ENCODE measurements at regions not wholly inside any gene's neighbourhood (a gene's known extent, or its start where the extent isn't known, plus 50 kb on each side); places are given as distances from the start of the nearest gene placed in this dataset.
"Not testable (repeated sequence)": the region's sequence is repeated elsewhere in the genome, so short reads cannot be mapped to it uniquely, and the experiment has no call there.

DNA sequence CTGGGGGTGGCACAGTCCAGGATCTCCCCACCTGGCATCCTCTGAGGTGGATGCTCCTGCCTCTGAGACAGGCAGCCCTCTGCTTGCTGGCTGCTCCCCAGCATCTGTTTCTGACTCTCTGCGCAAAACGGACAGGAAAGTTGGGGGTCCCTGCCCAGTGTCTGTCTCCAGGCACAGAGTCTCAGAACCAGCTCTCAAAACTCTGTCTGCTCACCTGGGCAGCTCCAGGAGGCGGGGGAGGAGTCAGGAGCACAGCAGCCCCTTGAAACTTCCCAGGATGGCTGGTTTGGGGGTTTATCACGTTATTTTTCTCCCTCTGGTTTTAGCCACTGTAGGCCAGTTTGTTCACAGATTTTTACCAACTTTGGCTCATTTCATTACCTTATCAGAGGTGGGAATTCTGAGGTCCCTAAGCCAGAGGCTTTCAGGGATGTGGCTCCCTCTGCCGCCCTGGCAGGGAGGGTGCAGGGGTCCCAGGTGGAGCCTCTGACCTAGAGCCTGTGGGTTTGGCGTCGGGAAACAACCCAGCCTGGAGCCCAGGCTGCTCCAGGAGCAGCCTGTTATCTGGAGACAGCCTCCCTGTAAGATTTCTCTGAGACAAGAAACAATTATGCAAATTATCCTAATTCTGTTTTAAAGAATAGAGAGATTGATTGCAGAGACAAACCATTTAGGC lies 334.1 kb downstream of the CACNA1B start:
- H3K4me3 ChIP-seq, H3K4me2 ChIP-seq, H3K9me3 ChIP-seq, CTCF ChIA-PET, POLR2A ChIA-PET, FAIRE-seq, H3K27ac ChIP-seq, H3K4me1 ChIP-seq: not testable (repeated sequence)
- DNase-seq (ENCODE audit: low read depth in 1 of 2, low spot score in 1 of 2) (peak in 1 of 2 experiments; percentile 15), ATAC-seq (peak; percentile 67 to 94; a peak in 5 of 6 replicates)
- WGBS (ENCODE audit: missing lambda C conversion rate): 25% methylated on average over 7 of the region's 7 CpGs
- peak in 1 of 2 experiments; percentile 25; a peak in 2 of 5 replicates for TF ChIP-seq RAD21 (conservative IDR thresholded peaks at IDR 0.05 in 1 of 2, IDR thresholded peaks at IDR 0.05 in 1 of 2)

DNA sequence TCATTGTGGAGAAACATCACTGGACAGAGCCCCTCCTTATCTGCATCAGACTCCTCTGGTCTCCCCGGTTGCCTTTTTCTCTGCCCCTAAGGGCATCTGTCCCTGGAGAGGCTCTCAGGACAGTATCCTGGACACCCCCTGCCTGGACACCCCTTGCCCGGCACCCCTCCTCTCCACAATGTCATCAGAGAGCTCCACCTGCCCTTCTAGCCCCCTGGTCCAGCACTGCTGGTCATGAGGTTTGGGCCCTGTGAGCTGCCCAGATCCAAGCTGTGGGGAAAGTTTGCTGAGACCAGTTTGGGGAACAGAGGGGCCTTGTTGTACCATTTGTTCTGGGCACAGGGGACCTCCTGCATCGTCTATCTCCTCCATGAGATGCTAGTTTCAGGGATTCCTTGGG lies 335.2 kb downstream of the CACNA1B start:
- H3K4me2 ChIP-seq; FAIRE-seq; H3K4me1 ChIP-seq; DNase-seq (ENCODE audit: low read depth in 1 of 2, low spot score in 1 of 2); H3K9me3 ChIP-seq; H3K4me3 ChIP-seq; CTCF ChIA-PET; ATAC-seq; H3K27ac ChIP-seq; POLR2A ChIA-PET: not testable (repeated sequence)
- 56% methylated on average over 2 of the region's 3 CpGs for WGBS (ENCODE audit: missing lambda C conversion rate)

DNA sequence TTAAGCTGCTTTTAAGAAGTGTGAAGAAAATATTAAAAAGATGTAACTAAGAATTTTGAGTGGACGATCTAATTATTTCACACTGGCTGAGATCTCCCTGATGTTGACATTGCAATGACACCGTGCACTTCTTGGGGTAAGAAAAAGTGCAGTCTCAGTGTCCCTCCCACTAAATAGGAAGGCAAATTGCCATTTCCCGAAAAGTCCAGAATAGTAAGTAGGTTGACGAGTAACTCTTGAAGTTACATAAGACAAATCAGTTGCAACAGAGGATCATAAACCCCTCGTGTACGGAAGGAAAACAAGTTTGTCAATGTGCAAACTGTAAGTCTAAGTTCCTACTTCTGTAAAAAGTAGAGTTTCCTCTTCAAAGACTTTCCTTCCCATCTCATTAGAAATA lies 336.2 kb downstream of the CACNA1B start:
- H3K4me1 ChIP-seq; H3K4me2 ChIP-seq; H3K27ac ChIP-seq; DNase-seq (ENCODE audit: low read depth in 1 of 2, low spot score in 1 of 2); H3K9me3 ChIP-seq; H3K4me3 ChIP-seq; POLR2A ChIA-PET; ATAC-seq; CTCF ChIA-PET; FAIRE-seq: not testable (repeated sequence)
- WGBS (ENCODE audit: missing lambda C conversion rate): 55% methylated on average over 6 of the region's 6 CpGs

DNA sequence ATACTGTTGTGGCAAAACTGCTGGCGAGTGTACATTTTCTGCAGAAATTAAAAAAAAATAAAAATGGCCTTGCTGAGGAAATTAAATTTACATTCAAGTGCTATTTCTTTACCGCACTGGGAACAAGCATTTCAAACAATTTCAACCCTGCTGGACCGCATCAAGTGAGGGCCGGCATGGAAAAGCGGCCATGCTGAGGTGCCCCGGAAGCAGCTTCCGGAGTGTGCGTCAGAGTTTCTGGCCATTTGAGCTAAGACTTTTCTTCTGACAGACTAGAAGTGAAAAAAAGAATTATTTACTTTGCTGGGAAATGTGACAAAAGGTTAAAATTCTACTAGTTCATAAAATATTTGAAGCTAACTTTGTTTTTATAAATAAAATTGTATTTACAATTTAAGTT lies 337.0 kb downstream of the CACNA1B start:
- DNase-seq (ENCODE audit: low read depth in 1 of 2, low spot score in 1 of 2); POLR2A ChIA-PET; H3K4me1 ChIP-seq; H3K4me2 ChIP-seq; H3K9me3 ChIP-seq; H3K4me3 ChIP-seq; CTCF ChIA-PET; ATAC-seq; FAIRE-seq; H3K27ac ChIP-seq: not testable (repeated sequence)
- WGBS (ENCODE audit: missing lambda C conversion rate): 61% methylated on average over 8 of the region's 8 CpGs

DNA sequence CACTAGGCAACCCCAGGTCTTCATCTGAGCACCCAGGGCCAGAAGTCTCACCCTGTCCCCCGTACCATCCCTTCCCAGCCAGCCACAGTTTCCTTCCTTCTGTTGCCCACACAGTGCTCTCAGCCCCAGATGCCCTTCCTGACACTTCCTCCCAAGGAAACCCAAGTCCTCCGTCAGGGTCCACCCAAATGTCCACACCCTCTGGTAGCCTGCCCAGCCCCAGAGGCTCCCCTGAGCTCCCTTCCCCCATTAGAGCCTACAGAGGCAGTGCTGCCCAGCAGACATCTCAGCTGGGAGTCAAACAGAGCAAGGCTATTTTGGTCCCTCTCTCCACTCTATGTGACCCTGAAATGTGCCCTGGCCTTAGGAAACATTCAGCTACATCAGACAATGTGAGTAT lies 338.0 kb downstream of the CACNA1B start:
- ATAC-seq; DNase-seq (ENCODE audit: low read depth in 1 of 2, low spot score in 1 of 2); H3K4me3 ChIP-seq; H3K9me3 ChIP-seq; H3K27ac ChIP-seq; H3K4me1 ChIP-seq; POLR2A ChIA-PET; FAIRE-seq; H3K4me2 ChIP-seq; CTCF ChIA-PET: not testable (repeated sequence)
- no CpG with 5 or more reads among the region's 2 CpGs for WGBS (ENCODE audit: missing lambda C conversion rate)

DNA sequence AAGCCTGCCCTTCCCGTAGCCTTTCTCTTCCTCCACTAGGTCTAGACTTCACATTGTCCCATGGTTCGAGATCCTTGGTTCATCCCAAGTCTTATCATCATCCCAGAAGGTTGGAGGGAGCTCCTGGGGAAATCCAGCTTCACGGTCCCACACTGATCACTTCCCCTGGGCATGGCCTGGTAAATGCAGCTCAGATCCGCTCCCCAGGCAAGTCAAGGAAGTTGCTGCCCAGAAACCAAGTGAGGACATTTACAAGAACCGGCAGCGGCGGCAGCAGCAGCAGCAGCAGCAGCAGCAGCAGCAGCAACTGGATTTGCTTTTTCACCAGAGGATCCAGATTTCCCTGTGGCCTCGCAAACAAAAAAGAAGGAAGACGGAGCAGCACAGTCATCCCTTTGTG lies 339.2 kb downstream of the CACNA1B start:
- H3K4me3 ChIP-seq; H3K9me3 ChIP-seq; ATAC-seq; H3K27ac ChIP-seq; CTCF ChIA-PET; H3K4me1 ChIP-seq; H3K4me2 ChIP-seq; FAIRE-seq; POLR2A ChIA-PET; DNase-seq (ENCODE audit: low read depth in 1 of 2, low spot score in 1 of 2): not testable (repeated sequence)
- WGBS (ENCODE audit: missing lambda C conversion rate): 54% methylated on average over 4 of the region's 9 CpGs

DNA sequence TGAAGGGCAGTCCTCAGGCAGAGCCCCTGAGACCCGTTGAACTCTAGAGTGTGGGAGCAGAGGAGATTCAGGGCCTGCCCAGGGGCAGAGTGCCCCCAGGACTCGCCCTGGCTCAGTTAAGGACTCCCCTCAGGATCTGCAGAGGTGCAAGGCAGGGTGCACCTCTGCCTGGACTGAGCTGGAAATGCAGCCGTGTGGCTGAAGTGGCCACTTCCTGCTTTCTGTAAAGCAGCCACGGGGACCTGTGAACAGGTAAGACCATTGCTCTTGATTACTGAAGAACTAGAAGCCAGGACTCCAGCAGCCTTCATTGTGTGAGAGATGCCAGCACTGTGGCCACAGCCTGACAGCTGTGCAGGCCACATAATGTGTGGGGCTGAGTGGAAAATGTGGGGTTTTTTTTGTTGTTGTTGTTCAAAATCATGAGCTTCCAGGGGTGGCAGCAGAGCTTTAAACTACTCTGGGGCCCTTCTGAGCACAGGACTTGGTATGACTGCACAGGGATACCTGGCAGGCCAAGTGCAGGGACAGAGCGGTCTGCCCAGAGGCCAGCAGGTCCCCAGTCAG lies 339.8 kb downstream of the CACNA1B start:
- ATAC-seq; FAIRE-seq; H3K4me3 ChIP-seq; H3K4me1 ChIP-seq; CTCF ChIA-PET; H3K9me3 ChIP-seq; DNase-seq (ENCODE audit: low read depth in 1 of 2, low spot score in 1 of 2); H3K27ac ChIP-seq; H3K4me2 ChIP-seq; POLR2A ChIA-PET: not testable (repeated sequence)
- WGBS (ENCODE audit: missing lambda C conversion rate): 36% methylated on average over 3 of the region's 5 CpGs

DNA sequence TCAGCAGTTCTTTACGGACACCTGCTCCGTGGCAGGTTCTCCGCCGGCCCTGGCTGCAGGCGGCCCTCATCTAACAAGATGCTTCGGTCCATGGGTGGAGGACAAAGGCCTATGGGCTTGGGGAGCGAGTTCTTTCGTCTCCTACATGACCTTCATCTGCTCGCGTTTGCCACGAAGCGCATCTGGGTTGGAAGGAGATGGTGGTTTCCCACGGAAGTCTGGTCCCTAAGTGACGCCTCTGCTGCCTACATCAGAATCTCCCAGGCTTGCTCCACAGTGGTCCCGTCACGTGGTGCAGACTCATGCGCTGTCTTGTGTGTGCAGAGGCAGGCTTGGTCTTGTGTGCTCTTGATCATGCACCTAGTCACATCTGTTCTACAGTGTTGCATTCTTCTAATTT lies 341.7 kb downstream of the CACNA1B start:
- H3K4me1 ChIP-seq; ATAC-seq; FAIRE-seq; DNase-seq (ENCODE audit: low read depth in 1 of 2, low spot score in 1 of 2); POLR2A ChIA-PET; CTCF ChIA-PET; H3K4me3 ChIP-seq; H3K4me2 ChIP-seq; H3K9me3 ChIP-seq; H3K27ac ChIP-seq: not testable (repeated sequence)
- 81% methylated on average over 17 of the region's 17 CpGs for WGBS (ENCODE audit: missing lambda C conversion rate)

DNA sequence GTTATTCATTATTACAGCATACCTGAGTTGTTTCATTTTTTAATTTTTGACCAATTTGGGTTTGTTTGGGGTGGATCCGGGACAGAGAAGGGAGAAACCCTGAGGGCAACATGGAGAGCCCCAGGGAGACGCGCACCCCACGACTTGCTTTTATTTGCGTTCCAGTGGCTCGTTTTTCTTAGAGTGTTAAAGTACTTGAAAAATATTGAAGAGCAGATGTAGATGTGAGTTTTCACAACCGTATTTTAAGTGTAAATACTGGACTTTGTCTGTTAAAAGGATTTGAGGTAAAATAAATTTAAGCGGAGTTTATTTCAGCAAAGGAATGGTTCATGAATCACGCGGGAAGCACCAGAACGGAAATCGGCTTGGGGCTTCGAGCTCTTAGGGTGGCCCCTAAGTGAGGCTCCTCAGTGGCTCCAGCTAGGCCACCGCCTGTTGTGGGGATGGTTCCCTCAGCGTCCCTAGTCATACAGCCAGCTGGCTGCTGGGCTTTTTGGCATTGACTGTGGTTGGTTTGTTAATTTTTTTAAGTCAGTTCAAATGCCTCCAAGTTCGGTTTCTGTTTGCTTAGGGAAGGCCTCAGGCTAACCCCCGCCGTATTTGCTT lies 344.0 kb downstream of the CACNA1B start:
- POLR2A ChIA-PET; H3K4me1 ChIP-seq; H3K4me2 ChIP-seq; H3K9me3 ChIP-seq; CTCF ChIA-PET; H3K4me3 ChIP-seq; DNase-seq (ENCODE audit: low read depth in 1 of 2, low spot score in 1 of 2); ATAC-seq; FAIRE-seq; H3K27ac ChIP-seq: not testable (repeated sequence)
- 72% methylated on average over 9 of the region's 18 CpGs for WGBS (ENCODE audit: missing lambda C conversion rate)

DNA sequence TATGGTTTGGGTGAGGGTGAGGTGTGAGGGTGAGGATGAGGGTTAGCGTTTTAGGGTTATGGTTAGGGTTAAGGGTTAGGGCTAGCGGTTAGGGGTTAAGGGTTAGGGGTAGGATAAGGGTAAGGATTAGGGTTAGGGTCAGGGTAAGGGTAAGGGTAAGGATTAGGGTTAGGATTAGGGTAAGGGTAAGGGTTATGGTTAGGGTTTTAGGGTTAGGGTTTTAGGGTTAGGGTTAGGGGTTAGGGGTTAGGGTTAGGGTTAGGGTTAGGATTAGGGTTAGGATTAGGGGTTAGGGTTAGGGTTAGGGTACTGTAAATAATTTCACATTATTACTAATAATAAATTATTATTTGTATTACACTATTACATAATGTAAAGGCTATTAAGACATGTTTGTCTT lies 359.5 kb downstream of the CACNA1B start:
- CTCF ChIA-PET; H3K4me2 ChIP-seq; ATAC-seq; DNase-seq (ENCODE audit: low read depth in 1 of 2, low spot score in 1 of 2); H3K27ac ChIP-seq; FAIRE-seq; POLR2A ChIA-PET; H3K4me1 ChIP-seq; H3K9me3 ChIP-seq; H3K4me3 ChIP-seq: not testable (repeated sequence)
- no CpG with 5 or more reads among the region's 2 CpGs for WGBS (ENCODE audit: missing lambda C conversion rate)

DNA sequence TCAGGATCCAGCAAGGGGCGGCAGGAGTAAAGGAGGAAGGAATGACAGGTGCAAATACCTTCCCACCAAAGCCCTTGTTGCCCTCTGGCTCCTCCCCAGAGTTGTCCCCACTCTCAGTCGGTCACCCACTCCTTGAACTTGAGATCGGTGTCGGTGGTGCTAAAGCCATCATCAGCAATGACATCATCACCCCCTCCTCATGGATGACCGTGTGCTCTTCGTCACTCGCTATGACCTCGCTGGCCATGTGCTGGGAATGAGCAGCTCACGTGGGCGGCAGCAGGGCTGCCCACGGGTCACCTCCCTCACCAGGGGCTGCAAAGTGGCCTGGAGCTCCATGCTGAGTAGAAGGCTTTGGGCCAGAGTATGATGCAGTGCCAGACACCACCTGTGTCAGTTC lies 405.3 kb downstream of the CACNA1B start:
- H3K4me3 ChIP-seq; ATAC-seq; CTCF ChIA-PET; H3K9me3 ChIP-seq; H3K27ac ChIP-seq; DNase-seq (ENCODE audit: low read depth in 1 of 2, low spot score in 1 of 2); H3K4me2 ChIP-seq; H3K4me1 ChIP-seq; POLR2A ChIA-PET; FAIRE-seq: not testable (repeated sequence)
- no CpG with 5 or more reads among the region's 11 CpGs for WGBS (ENCODE audit: missing lambda C conversion rate)

Data from A549 (cell line).